IMR-90 (cell line): ENCODE measurements at regions not wholly inside any gene's neighbourhood (a gene's known extent, or its start where the extent isn't known, plus 50 kb on each side); places are given as distances from the start of the nearest gene placed in this dataset.
A peak's percentile ranks its signal among the peaks of the same experiment; 100 is the strongest.

Experiments
- ATAC-seq: fragments of 200-7000 bp; cut with Tn5 transposase; 2 replicates; pipeline ENCODE4 v1.9.1; 2020; ENCODE audit warnings: low read depth, mild to moderate bottlenecking, moderate library complexity
- BruUV-seq: library from RNA; stranded (reverse); fragments of 400-500 nt; replicated peaks from 2 replicates; lab custom pipeline; 2021; lab: Mats Ljungman, UMichigan
- CTCF ChIA-PET: fragments of 300-600 bp; formaldehyde crosslinking; extraction: SDS; loops from one replicate; lab custom pipeline; 2021; ENCODE audit warnings: antibody characterized with exemption; lab: Yijun Ruan, JAX
- POLR2A ChIA-PET: fragments of 300-600 bp; sonication (Branson Sonifier 250); formaldehyde crosslinking; loops from one replicate; lab custom pipeline; 2022; ENCODE audit warnings: antibody characterized with exemption; ENCODE audit not compliant: unreplicated experiment; lab: Charles Lee
- DNase-seq: peaks from one replicate; pipeline ENCODE4 v3.0.0; 2013
- H2AFZ ChIP-seq: replicated peaks from 2 replicates; pipeline ENCODE3; 2013; ENCODE audit warnings: low read length, mild to moderate bottlenecking; ENCODE audit not compliant: poor library complexity
- H2AK5ac ChIP-seq: 2 replicates; pipeline ENCODE4 v1.6.1; 2013; ENCODE audit warnings: low read depth, low read length, inconsistent platforms
- H2AK9ac ChIP-seq: replicated peaks from 2 replicates; pipeline ENCODE3; 2013; ENCODE audit warnings: mild to moderate bottlenecking, low read depth, low read length, moderate library complexity; ENCODE audit not compliant: poor library complexity
- H2BK120ac ChIP-seq: 2 replicates; pipeline ENCODE4 v1.6.1; 2013; ENCODE audit warnings: low read depth, low read length, inconsistent platforms
- H2BK15ac ChIP-seq: 3 replicates; pipeline ENCODE4 v1.6.1; 2013; ENCODE audit warnings: low read depth, low read length, inconsistent platforms
- H2BK20ac ChIP-seq: 2 replicates; pipeline ENCODE4 v1.6.1; 2013; ENCODE audit warnings: low read depth, mild to moderate bottlenecking, inconsistent platforms, low read length, moderate library complexity
- H2BK5ac ChIP-seq: 2 replicates; pipeline ENCODE4 v1.6.1; 2013; ENCODE audit warnings: mild to moderate bottlenecking, low read depth, low read length, inconsistent platforms; ENCODE audit not compliant: poor library complexity, severe bottlenecking
- H3K14ac ChIP-seq: replicated peaks from 2 replicates; pipeline ENCODE4 v1.6.1; 2013; ENCODE audit warnings: low read depth, low read length, inconsistent platforms
- H3K18ac ChIP-seq: 2 replicates; pipeline ENCODE4 v1.6.1; 2013; ENCODE audit warnings: low read depth, low read length, control low read depth
- H3K23ac ChIP-seq: 2 replicates; pipeline ENCODE4 v1.6.1; 2013; ENCODE audit warnings: low read depth, low read length, inconsistent platforms
- H3K27ac ChIP-seq: 2 replicates; pipeline ENCODE4 v1.5.1; 2013; ENCODE audit warnings: mild to moderate bottlenecking, control low read depth, low read length; ENCODE audit not compliant: insufficient read depth
- H3K27me3 ChIP-seq: 2 replicates; pipeline ENCODE4 v1.6.1; 2013; ENCODE audit warnings: low read length; ENCODE audit not compliant: control insufficient read depth, insufficient read depth
- H3K36me3 ChIP-seq: 2 replicates; pipeline ENCODE4 v1.6.1; 2013; ENCODE audit warnings: low read length, mixed read lengths; ENCODE audit not compliant: control insufficient read depth, insufficient read depth
- H3K4ac ChIP-seq: 2 replicates; pipeline ENCODE4 v1.6.1; 2013; ENCODE audit warnings: low read depth, low read length, inconsistent platforms
- H3K4me1 ChIP-seq: 2 replicates; pipeline ENCODE4 v1.6.1; 2013; ENCODE audit warnings: low read length, mixed read lengths; ENCODE audit not compliant: control insufficient read depth, insufficient read depth
- H3K4me2 ChIP-seq: 2 replicates; pipeline ENCODE4 v1.6.1; 2013; ENCODE audit warnings: low read depth, mild to moderate bottlenecking, control low read depth, low read length, moderate library complexity
- H3K4me3 ChIP-seq: 2 replicates; pipeline ENCODE4 v1.5.1; 2013; ENCODE audit warnings: low read depth, mild to moderate bottlenecking, control low read depth, low read length, moderate library complexity; ENCODE audit not compliant: insufficient read depth
- H3K56ac ChIP-seq: 2 replicates; pipeline ENCODE4 v1.6.1; 2013; ENCODE audit warnings: low read length, inconsistent platforms; ENCODE audit not compliant: insufficient read depth; ENCODE audit errors: extremely low read depth
- H3K79me1 ChIP-seq, 2 experiments: 2 replicates each; pipeline ENCODE4 v1.6.1; 2013; ENCODE audit warnings: low read length in 2 of 2, inconsistent platforms in 1 of 2, low read depth in 1 of 2
- H3K9ac ChIP-seq: 2 replicates; pipeline ENCODE4 v1.6.1; 2013; ENCODE audit warnings: low read depth, low read length, control low read depth
- H3K9me1 ChIP-seq: 2 replicates; pipeline ENCODE4 v1.6.1; 2013; ENCODE audit warnings: low read length, inconsistent platforms; ENCODE audit not compliant: insufficient read depth
- H3K9me3 ChIP-seq: 2 replicates; pipeline ENCODE4 v1.6.1; 2013; ENCODE audit warnings: low read length; ENCODE audit not compliant: control insufficient read depth, insufficient read depth
- H4K20me1 ChIP-seq: 2 replicates; pipeline ENCODE4 v1.6.1; 2013; ENCODE audit warnings: low read length, inconsistent platforms; ENCODE audit not compliant: insufficient read depth
- H4K5ac ChIP-seq: 2 replicates; pipeline ENCODE4 v1.6.1; 2013; ENCODE audit warnings: mild to moderate bottlenecking, low read depth, low read length, control low read depth
- H4K8ac ChIP-seq, 2 experiments: 2 replicates each; pipeline ENCODE4 v1.6.1; 2013; ENCODE audit warnings: low read depth in 2 of 2, low read length in 2 of 2, control low read depth in 1 of 2, inconsistent platforms in 1 of 2
- H4K91ac ChIP-seq: 2 replicates; pipeline ENCODE4 v1.6.1; 2013; ENCODE audit warnings: low read depth, low read length, inconsistent platforms; ENCODE audit not compliant: insufficient read depth
- MAFK ChIP-seq: IDR thresholded peaks from 2 replicates; pipeline ENCODE4 v1.6.1; 2012; ENCODE audit warnings: low read depth, low read length, improper control_type of control experiment
- MAZ ChIP-seq: IDR thresholded peaks from 2 replicates; pipeline ENCODE4 v1.6.1; 2012; ENCODE audit warnings: low read depth, mild to moderate bottlenecking, low read length, improper control_type of control experiment, moderate library complexity, borderline replicate concordance
- NFE2L2 ChIP-seq: fragments of 150-350 bp; IDR thresholded peaks from 2 replicates; pipeline ENCODE4 v1.6.1; 2016; ENCODE audit warnings: low read depth, mild to moderate bottlenecking, low read length
- WGBS, 2 experiments: methylation state at CpG; one replicate each; pipeline versions ENCODE4 v1.1.5 to v1.1.7; 2013; ENCODE audit warnings: missing lambda C conversion rate in 2 of 2; ENCODE audit not compliant: insufficient read length in 1 of 2; ENCODE audit errors: extremely low coverage in 2 of 2; 5-methylcytosine and 5-hydroxymethylcytosine counted together
- dilution Hi-C: fragments of 300-500 bp; cut with HindIII; formaldehyde crosslinking; loops from one replicate; pipeline ENCODE4 v1.14.3; 2018; ENCODE audit warnings: low sequenced_read_pairs; ENCODE audit not compliant: unreplicated experiment
- in situ Hi-C: fragments of 300-500 bp; cut with MboI; formaldehyde crosslinking; loops from 3 replicates; pipeline ENCODE4 v1.14.3; 2019; ENCODE audit warnings: low sequenced_read_pairs, inconsistent platforms, mixed read lengths
- intact Hi-C: fragments of 100-400 bp; cut with micrococcal nuclease; formaldehyde crosslinking; loops from 2 replicates; pipeline ENCODE4 v1.10.0; 2022

- Histone ChIP-seq H3K36me3 (no peaks in the 10 kb centered on the region), H3K4ac (peak overlapping the region; percentile 66), H3K9me1 (peaks cover 14% of the 10 kb centered on the region; the same call in 1 of the 2 replicates), H3K9ac (no peak overlapping the region; the same call in 1 of the 2 replicates), H4K8ac (peak overlapping the region; percentile 50 to 53; a peak in 3 of 4 replicates), H2BK15ac (peak overlapping the region; percentile 83), H4K5ac (peak overlapping the region; percentile 62; the same call in 1 of the 2 replicates), H4K20me1 (no peaks in the 10 kb centered on the region), H3K18ac (peak overlapping the region; percentile 74), H2AK5ac (peak overlapping the region; percentile 86), H2BK120ac (peak overlapping the region; percentile 84), H3K79me1 (peaks cover 0 to 6% of the 10 kb centered on the region in 2 experiments; a peak in 1 of 4 replicates), H3K23ac (peak overlapping the region; percentile 46; the same call in 1 of the 2 replicates), H2BK20ac (peak overlapping the region; percentile 82), H4K91ac (peak overlapping the region; percentile 77), H3K27me3 (no peaks in the 10 kb centered on the region), H3K56ac (peak overlapping the region; percentile 14; the same call in 1 of the 2 replicates), H3K4me2 (peak overlapping the region; percentile 14; the same call in 1 of the 2 replicates), H3K4me3 (no peak overlapping the region), H3K27ac (peak overlapping the region; percentile 77; the same call in 1 of the 2 replicates), H3K4me1 (peaks cover 34% of the 10 kb centered on the region), H2AK9ac (no peak overlapping the region), H3K14ac (peak overlapping the region; percentile 26; the same call in 1 of the 2 replicates), H2BK5ac (peak overlapping the region; percentile 91), H2AFZ (no peak overlapping the region), H3K9me3 (no peaks in the 10 kb centered on the region)
- BruUV-seq, result no TSS peak
- in situ Hi-C loops (no loop called here), dilution Hi-C loops (no loop called here), intact Hi-C loops (loop anchor here (2.0 to 5.0 kb wide), 3 partner anchors 122 to 200 kb away; partner anchors contain the start of gene EDNRA)
- ChIA-PET CTCF (interaction anchor here (1.0 to 1.6 kb wide), 2 partner anchors 9 to 25 kb away, joined by 3 read pairs; no protein-coding TSS in a partner anchor), POLR2A (no interaction called here)
- ATAC-seq, result peak; percentile 53
- no peak for TF ChIP-seq MAZ
- peak; percentile 65 for TF ChIP-seq MAFK
- TF ChIP-seq NFE2L2, result peak; percentile 76
- DNase-seq, result peak; percentile 92
- WGBS, 2 experiments, result no CpG with 5 or more reads among the region's 3 CpGs
Measured at GRCh38 chr4:147360301-147360700, 120.6 kb upstream of the EDNRA start.
